ENCODE measurements at regions not wholly inside any gene's neighbourhood (a gene's known extent, or its start where the extent isn't known, plus 50 kb on each side); places are given as distances from the start of the nearest gene placed in this dataset.

GRCh38 chr4:187615972-187616371 lies 379.6 kb upstream of the ZFP42 start:
- no peak for DNase-seq
- Histone ChIP-seq H3K9me3 (ENCODE audit: control insufficient read depth in 1 of 2, low read length in 2 of 2) (no peaks in the 10 kb centered on the region), H3K4me3 (ENCODE audit: low read length in 2 of 2) (no peak overlapping the region), H3K27me3 (ENCODE audit: insufficient read depth, low read length) (no peaks in the 10 kb centered on the region), H3K36me3 (ENCODE audit: insufficient read depth, low read length) (no peaks in the 10 kb centered on the region), H3K4me1 (ENCODE audit: insufficient read depth, low read length) (no peaks in the 10 kb centered on the region), H3K27ac (ENCODE audit: low read depth, low read length) (no peak overlapping the region)
- H3K9me3 Mint-ChIP-seq: peaks cover 0 to 11% (median 0%) of the 10 kb centered on the region in 8 donors
- H3K27me3 Mint-ChIP-seq: no peaks in the 10 kb centered on the region
- H3K36me3 Mint-ChIP-seq: no peaks in the 10 kb centered on the region
- H3K4me1 Mint-ChIP-seq: no peaks in the 10 kb centered on the region
- no peak overlapping the region for H3K4me3 Mint-ChIP-seq
- ChIA-PET POLR2A (ENCODE audit: partially characterized antibody) (no interaction called here), CTCF (ENCODE audit: partially characterized antibody) (no interaction called here)
- no peak overlapping the region for H3K27ac Mint-ChIP-seq
- intact Hi-C loops (cut with micrococcal nuclease): no loop called here

- intact Hi-C loops (cut with micrococcal nuclease): no loop called here
- H3K36me3 Mint-ChIP-seq: no peaks in the 10 kb centered on the region
- CTCF ChIA-PET (ENCODE audit: partially characterized antibody): no interaction called here
- no peak for DNase-seq
- no peaks in the 10 kb centered on the region for H3K4me1 ChIP-seq (ENCODE audit: insufficient read depth, low read length)
- no peaks in the 10 kb centered on the region for H3K9me3 ChIP-seq (ENCODE audit: control insufficient read depth in 1 of 2, low read length in 2 of 2)
- peaks cover 0 to 9% (median 0%) of the 10 kb centered on the region in 8 donors for H3K9me3 Mint-ChIP-seq
- no peaks in the 10 kb centered on the region for H3K36me3 ChIP-seq (ENCODE audit: insufficient read depth, low read length)
- H3K27ac Mint-ChIP-seq: no peak overlapping the region
- no peaks in the 10 kb centered on the region for H3K27me3 ChIP-seq (ENCODE audit: insufficient read depth, low read length)
- H3K27me3 Mint-ChIP-seq: no peaks in the 10 kb centered on the region
- no peaks in the 10 kb centered on the region for H3K4me1 Mint-ChIP-seq
- H3K4me3 Mint-ChIP-seq: no peak overlapping the region
- H3K4me3 ChIP-seq (ENCODE audit: low read length in 2 of 2): no peak overlapping the region
- H3K27ac ChIP-seq (ENCODE audit: low read depth, low read length): no peak overlapping the region
- POLR2A ChIA-PET (ENCODE audit: partially characterized antibody): no interaction called here
These were observed 378.5 kb upstream of the ZFP42 start for GRCh38 chr4:187617113-187617512.

GRCh38 chr4:187618701-187619281 lies 376.8 kb upstream of the ZFP42 start:
- no peak for DNase-seq
- Mint-ChIP-seq H3K9me3 (peaks cover 0 to 10% (median 3%) of the 10 kb centered on the region in 8 donors), H3K4me1 (no peaks in the 10 kb centered on the region), H3K36me3 (no peaks in the 10 kb centered on the region), H3K27me3 (no peaks in the 10 kb centered on the region), H3K4me3 (no peak overlapping the region), H3K27ac (no peak overlapping the region)
- H3K9me3 ChIP-seq (ENCODE audit: control insufficient read depth in 1 of 2, low read length in 2 of 2): no peaks in the 10 kb centered on the region
- H3K4me1 ChIP-seq (ENCODE audit: insufficient read depth, low read length): no peaks in the 10 kb centered on the region
- H3K27ac ChIP-seq (ENCODE audit: low read depth, low read length): no peak overlapping the region
- H3K4me3 ChIP-seq (ENCODE audit: low read length in 2 of 2): no peak overlapping the region
- intact Hi-C loops (cut with micrococcal nuclease): no loop called here
- no peaks in the 10 kb centered on the region for H3K36me3 ChIP-seq (ENCODE audit: insufficient read depth, low read length)
- no peaks in the 10 kb centered on the region for H3K27me3 ChIP-seq (ENCODE audit: insufficient read depth, low read length)
- CTCF ChIA-PET (ENCODE audit: partially characterized antibody): no interaction called here
- POLR2A ChIA-PET (ENCODE audit: partially characterized antibody): no interaction called here

- ChIA-PET CTCF (ENCODE audit: partially characterized antibody) (no interaction called here), POLR2A (ENCODE audit: partially characterized antibody) (no interaction called here)
- Mint-ChIP-seq H3K27me3 (no peaks in the 10 kb centered on the region), H3K9me3 (peaks cover 0 to 13% (median 3%) of the 10 kb centered on the region in 8 donors), H3K36me3 (no peaks in the 10 kb centered on the region), H3K4me3 (no peak overlapping the region), H3K4me1 (no peaks in the 10 kb centered on the region), H3K27ac (no peak overlapping the region)
- H3K27ac ChIP-seq (ENCODE audit: low read depth, low read length): no peak overlapping the region
- DNase-seq: no peak
- no peaks in the 10 kb centered on the region for H3K27me3 ChIP-seq (ENCODE audit: insufficient read depth, low read length)
- no peaks in the 10 kb centered on the region for H3K36me3 ChIP-seq (ENCODE audit: insufficient read depth, low read length)
- no peak overlapping the region for H3K4me3 ChIP-seq (ENCODE audit: low read length in 2 of 2)
- H3K4me1 ChIP-seq (ENCODE audit: insufficient read depth, low read length): no peaks in the 10 kb centered on the region
- no peaks in the 10 kb centered on the region for H3K9me3 ChIP-seq (ENCODE audit: control insufficient read depth in 1 of 2, low read length in 2 of 2)
- intact Hi-C loops (cut with micrococcal nuclease): no loop called here
These were observed 376.3 kb upstream of the ZFP42 start for GRCh38 chr4:187619319-187619718.

GRCh38 chr4:187632260-187632995 lies 363.1 kb upstream of the ZFP42 start:
- Histone ChIP-seq H3K4me3 (ENCODE audit: low read length in 2 of 2) (no peak overlapping the region), H3K27ac (ENCODE audit: low read depth, low read length) (no peak overlapping the region), H3K36me3 (ENCODE audit: insufficient read depth, low read length) (no peaks in the 10 kb centered on the region), H3K4me1 (ENCODE audit: insufficient read depth, low read length) (no peaks in the 10 kb centered on the region), H3K9me3 (ENCODE audit: control insufficient read depth in 1 of 2, low read length in 2 of 2) (no peaks in the 10 kb centered on the region), H3K27me3 (ENCODE audit: insufficient read depth, low read length) (no peaks in the 10 kb centered on the region)
- intact Hi-C loops (cut with micrococcal nuclease): no loop called here
- Mint-ChIP-seq H3K4me1 (no peaks in the 10 kb centered on the region), H3K9me3 (peaks cover 0 to 13% (median 2%) of the 10 kb centered on the region in 8 donors), H3K27me3 (no peaks in the 10 kb centered on the region), H3K27ac (no peak overlapping the region), H3K36me3 (no peaks in the 10 kb centered on the region), H3K4me3 (no peak overlapping the region)
- CTCF ChIA-PET (ENCODE audit: partially characterized antibody): no interaction called here
- POLR2A ChIA-PET (ENCODE audit: partially characterized antibody): no interaction called here
- no peak for DNase-seq

- Mint-ChIP-seq H3K27me3 (no peaks in the 10 kb centered on the region), H3K4me3 (no peak overlapping the region), H3K4me1 (no peaks in the 10 kb centered on the region), H3K9me3 (peaks cover 0 to 15% (median 2%) of the 10 kb centered on the region in 8 donors), H3K36me3 (no peaks in the 10 kb centered on the region), H3K27ac (no peak overlapping the region)
- H3K36me3 ChIP-seq (ENCODE audit: insufficient read depth, low read length): no peaks in the 10 kb centered on the region
- intact Hi-C loops (cut with micrococcal nuclease): no loop called here
- ChIA-PET CTCF (ENCODE audit: partially characterized antibody) (no interaction called here), POLR2A (ENCODE audit: partially characterized antibody) (no interaction called here)
- H3K27ac ChIP-seq (ENCODE audit: low read depth, low read length): no peak overlapping the region
- H3K27me3 ChIP-seq (ENCODE audit: insufficient read depth, low read length): no peaks in the 10 kb centered on the region
- no peak for DNase-seq
- H3K9me3 ChIP-seq (ENCODE audit: control insufficient read depth in 1 of 2, low read length in 2 of 2): no peaks in the 10 kb centered on the region
- no peaks in the 10 kb centered on the region for H3K4me1 ChIP-seq (ENCODE audit: insufficient read depth, low read length)
- no peak overlapping the region for H3K4me3 ChIP-seq (ENCODE audit: low read length in 2 of 2)
These were observed 362.3 kb upstream of the ZFP42 start for GRCh38 chr4:187633245-187633644.

GRCh38 chr4:187656959-187657358 lies 338.6 kb upstream of the ZFP42 start:
- Histone ChIP-seq H3K4me3 (ENCODE audit: low read length in 2 of 2) (no peak overlapping the region), H3K27ac (ENCODE audit: low read depth, low read length) (no peak overlapping the region), H3K27me3 (ENCODE audit: insufficient read depth, low read length) (no peaks in the 10 kb centered on the region), H3K9me3 (ENCODE audit: control insufficient read depth in 1 of 2, low read length in 2 of 2) (no peaks in the 10 kb centered on the region), H3K4me1 (ENCODE audit: insufficient read depth, low read length) (no peaks in the 10 kb centered on the region), H3K36me3 (ENCODE audit: insufficient read depth, low read length) (no peaks in the 10 kb centered on the region)
- no peaks in the 10 kb centered on the region for H3K4me1 Mint-ChIP-seq
- peaks cover 0 to 24% (median 8%) of the 10 kb centered on the region in 8 donors for H3K9me3 Mint-ChIP-seq
- ChIA-PET POLR2A (ENCODE audit: partially characterized antibody) (no interaction called here), CTCF (ENCODE audit: partially characterized antibody) (no interaction called here)
- no peaks in the 10 kb centered on the region for H3K36me3 Mint-ChIP-seq
- intact Hi-C loops (cut with micrococcal nuclease): no loop called here
- H3K27me3 Mint-ChIP-seq: no peaks in the 10 kb centered on the region
- no peak overlapping the region for H3K27ac Mint-ChIP-seq
- no peak overlapping the region for H3K4me3 Mint-ChIP-seq
- DNase-seq: no peak

All from CD4-positive, alpha-beta memory T cell (primary cell).